Cardiac muscle cell (in vitro differentiated cells and primary cell): ENCODE measurements at regions not wholly inside any gene's neighbourhood (a gene's known extent, or its start where the extent isn't known, plus 50 kb on each side); places are given as distances from the start of the nearest gene placed in this dataset.

Source experiments
- DNase-seq, 2 donors: peaks; one replicate each; pipeline versions ENCODE4 v3.0.0 to v3.0.0-alpha.2; 2010 to 2017; ENCODE audit warnings: low read depth in 1 of 2, low spot score in 1 of 2
- H3K27ac ChIP-seq: fragments of 200-600 bp; sonication (generic); 2 replicates; pipeline ENCODE4 v1.5.1; 2016
- H3K27me3 ChIP-seq: fragments of 200-600 bp; sonication (generic); 2 replicates; pipeline ENCODE4 v1.6.0; 2016; ENCODE audit warnings: control low read depth
- H3K36me3 ChIP-seq: fragments of 200-600 bp; sonication (generic); 2 replicates; pipeline ENCODE4 v1.5.1; 2016; ENCODE audit warnings: control low read depth
- H3K4me1 ChIP-seq: fragments of 200-600 bp; sonication (generic); 2 replicates; pipeline ENCODE4 v1.8.1; 2017; ENCODE audit warnings: low read depth, mild to moderate bottlenecking, mixed run types
- H3K4me3 ChIP-seq: fragments of 200-600 bp; sonication (generic); 2 replicates; pipeline ENCODE4 v1.5.1; 2016; ENCODE audit warnings: mild to moderate bottlenecking
- H3K9me3 ChIP-seq: fragments of 200-600 bp; sonication (generic); 2 replicates; pipeline ENCODE4 v1.5.1; 2017; ENCODE audit warnings: low read depth, mild to moderate bottlenecking, control low read depth
- CTCF ChIP-seq: IDR thresholded peaks from 2 replicates; pipeline ENCODE4 v1.5.1; 2012; ENCODE audit warnings: low read depth, mild to moderate bottlenecking, low read length

- peak; percentile 81 to 83 for DNase-seq
- peaks cover 3% of the 10 kb centered on the region for H3K4me1 ChIP-seq
- no peaks in the 10 kb centered on the region for H3K27me3 ChIP-seq
- no peak overlapping the region for H3K27ac ChIP-seq
- no peaks in the 10 kb centered on the region for H3K36me3 ChIP-seq
- TF ChIP-seq CTCF, result peak; percentile 86
- H3K4me3 ChIP-seq, result peak overlapping the region; percentile 20
- no peaks in the 10 kb centered on the region for H3K9me3 ChIP-seq
These were observed 117.9 kb upstream of the TMPO start for GRCh38 chr12:98397323-98398105.

- peak in 1 of 2 donors; percentile 85 for DNase-seq
- Histone ChIP-seq H3K36me3 (no peaks in the 10 kb centered on the region), H3K27me3 (no peaks in the 10 kb centered on the region), H3K27ac (no peak overlapping the region), H3K4me3 (no peak overlapping the region), H3K4me1 (peaks cover 3% of the 10 kb centered on the region), H3K9me3 (no peaks in the 10 kb centered on the region)
- TF ChIP-seq CTCF, result no peak
These were observed 115.9 kb upstream of the TMPO start for GRCh38 chr12:98399532-98399931.

GRCh38 chr12:98401427-98401826 is 114.0 kb upstream of the TMPO start:
- Histone ChIP-seq H3K4me1 (peaks cover 7% of the 10 kb centered on the region), H3K36me3 (no peaks in the 10 kb centered on the region), H3K27me3 (no peaks in the 10 kb centered on the region), H3K27ac (no peak overlapping the region), H3K9me3 (no peaks in the 10 kb centered on the region), H3K4me3 (no peak overlapping the region)
- DNase-seq, result peak; percentile 3 to 44
- TF ChIP-seq CTCF, result no peak

- Histone ChIP-seq H3K4me3 (no peak overlapping the region), H3K9me3 (no peaks in the 10 kb centered on the region), H3K27ac (no peak overlapping the region), H3K27me3 (no peaks in the 10 kb centered on the region), H3K4me1 (peaks cover 7% of the 10 kb centered on the region), H3K36me3 (no peaks in the 10 kb centered on the region)
- no peak for TF ChIP-seq CTCF
- no peak for DNase-seq
These were observed 113.3 kb upstream of the TMPO start for GRCh38 chr12:98402091-98402490.

GRCh38 chr12:98402671-98403070 is 112.7 kb upstream of the TMPO start:
- Histone ChIP-seq H3K9me3 (no peaks in the 10 kb centered on the region), H3K4me1 (peaks cover 7% of the 10 kb centered on the region), H3K27ac (no peak overlapping the region), H3K4me3 (no peak overlapping the region), H3K36me3 (no peaks in the 10 kb centered on the region), H3K27me3 (no peaks in the 10 kb centered on the region)
- DNase-seq, result no peak
- no peak for TF ChIP-seq CTCF
